Colonic mucosa (tissue), 4 donors: ENCODE measurements at regions not wholly inside any gene's neighbourhood (a gene's known extent, or its start where the extent isn't known, plus 50 kb on each side); places are given as distances from the start of the nearest gene placed in this dataset.

Source experiments
- DNase-seq: peaks from one replicate; pipeline ENCODE4 v3.0.0-alpha.2; 2020
- H3K27ac ChIP-seq: fragments of 200-600 bp; one replicate; pipeline ENCODE4 v1.8.0; 2021
- H3K27me3 ChIP-seq: fragments of 200-600 bp; one replicate; pipeline ENCODE4 v1.8.0; 2021
- H3K36me3 ChIP-seq: fragments of 200-600 bp; one replicate; pipeline ENCODE4 v1.8.0; 2021
- H3K4me1 ChIP-seq: fragments of 200-600 bp; one replicate; pipeline ENCODE4 v1.8.0; 2021; ENCODE audit warnings: mild to moderate bottlenecking
- H3K4me3 ChIP-seq: fragments of 200-600 bp; one replicate; pipeline ENCODE4 v1.8.0; 2021
- H3K9ac ChIP-seq, 2 donors: one replicate each; pipeline ENCODE4 v1.7.0; 2013; ENCODE audit warnings: control low read depth in 2 of 2, low read depth in 2 of 2, low read length in 2 of 2
- H3K9me3 ChIP-seq: fragments of 200-600 bp; one replicate; pipeline ENCODE4 v1.8.0; 2021
- intact Hi-C: fragments of 100-400 bp; cut with DNase I; formaldehyde crosslinking; loops from one replicate; pipeline ENCODE4 v1.14.1; 2022
- TF ChIP-seq, protein P1 (sequence below): fragments of 200-600 bp; IDR thresholded peaks from one replicate; pipeline ENCODE4 v1.8.0; 2022; ENCODE audit warnings: antibody characterized with exemption, mild to moderate bottlenecking
- donor health status: healthy.
- donor health status: DM: no; HTN: no; CAD: no.
- donor health status: DM: no; HTN: no; CAD: no.

DNA sequence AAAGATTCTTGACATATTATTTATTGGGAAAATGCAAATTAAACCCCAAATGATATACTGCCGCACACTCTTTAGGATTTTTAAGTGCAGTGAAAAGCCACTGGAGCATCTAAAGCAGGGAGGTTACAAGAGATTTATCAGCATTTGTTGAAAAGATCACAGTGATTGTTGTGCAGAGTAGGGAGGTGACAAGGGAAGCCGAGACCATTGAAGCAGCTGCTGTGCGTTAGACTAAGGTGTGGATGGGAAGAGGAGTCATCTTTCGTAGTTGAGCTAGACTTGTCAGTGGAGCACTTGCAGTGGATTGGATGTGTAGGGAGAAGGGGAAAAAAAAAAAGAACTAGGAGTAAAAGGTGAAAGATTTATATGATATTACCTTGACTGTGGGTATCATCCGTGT, 854.6 kb downstream of the NTRK3 start:
- DNase-seq, result no peak
- Histone ChIP-seq H3K9ac (no peak overlapping the region), H3K27ac (no peak overlapping the region), H3K9me3 (no peaks in the 10 kb centered on the region), H3K4me3 (no peak overlapping the region), H3K27me3 (no peaks in the 10 kb centered on the region), H3K4me1 (no peaks in the 10 kb centered on the region), H3K36me3 (no peaks in the 10 kb centered on the region)
- intact Hi-C loops, result no loop called here
- TF ChIP-seq, protein P1, sequence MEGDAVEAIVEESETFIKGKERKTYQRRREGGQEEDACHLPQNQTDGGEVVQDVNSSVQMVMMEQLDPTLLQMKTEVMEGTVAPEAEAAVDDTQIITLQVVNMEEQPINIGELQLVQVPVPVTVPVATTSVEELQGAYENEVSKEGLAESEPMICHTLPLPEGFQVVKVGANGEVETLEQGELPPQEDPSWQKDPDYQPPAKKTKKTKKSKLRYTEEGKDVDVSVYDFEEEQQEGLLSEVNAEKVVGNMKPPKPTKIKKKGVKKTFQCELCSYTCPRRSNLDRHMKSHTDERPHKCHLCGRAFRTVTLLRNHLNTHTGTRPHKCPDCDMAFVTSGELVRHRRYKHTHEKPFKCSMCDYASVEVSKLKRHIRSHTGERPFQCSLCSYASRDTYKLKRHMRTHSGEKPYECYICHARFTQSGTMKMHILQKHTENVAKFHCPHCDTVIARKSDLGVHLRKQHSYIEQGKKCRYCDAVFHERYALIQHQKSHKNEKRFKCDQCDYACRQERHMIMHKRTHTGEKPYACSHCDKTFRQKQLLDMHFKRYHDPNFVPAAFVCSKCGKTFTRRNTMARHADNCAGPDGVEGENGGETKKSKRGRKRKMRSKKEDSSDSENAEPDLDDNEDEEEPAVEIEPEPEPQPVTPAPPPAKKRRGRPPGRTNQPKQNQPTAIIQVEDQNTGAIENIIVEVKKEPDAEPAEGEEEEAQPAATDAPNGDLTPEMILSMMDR, result no peak

DNA sequence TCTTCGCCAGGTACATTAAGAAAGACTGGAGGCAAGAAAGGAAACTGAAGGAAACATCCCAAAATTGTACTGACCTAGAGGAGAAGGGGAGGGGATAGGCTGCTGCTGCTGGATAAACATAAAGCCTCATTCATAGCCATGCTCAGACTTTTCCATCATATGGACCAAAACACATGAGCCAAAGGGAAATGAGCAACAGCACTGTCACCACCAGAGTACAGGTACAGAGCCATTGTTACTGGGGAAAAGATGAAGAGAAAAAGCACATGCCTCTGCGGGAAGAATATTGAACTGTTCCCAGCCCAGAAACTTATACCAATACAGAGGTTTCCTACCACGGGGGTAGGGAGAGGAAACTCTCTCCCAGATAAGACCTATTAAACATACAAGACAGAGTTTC, 861.9 kb downstream of the NTRK3 start:
- no peaks in the 10 kb centered on the region for H3K4me1 ChIP-seq
- H3K9me3 ChIP-seq, result no peaks in the 10 kb centered on the region
- H3K9ac ChIP-seq, result no peak overlapping the region
- H3K4me3 ChIP-seq, result no peak overlapping the region
- intact Hi-C loops, result no loop called here
- no peak overlapping the region for H3K27ac ChIP-seq
- TF ChIP-seq, protein P1, result no peak
- no peaks in the 10 kb centered on the region for H3K27me3 ChIP-seq
- no peak for DNase-seq
- no peaks in the 10 kb centered on the region for H3K36me3 ChIP-seq

DNA sequence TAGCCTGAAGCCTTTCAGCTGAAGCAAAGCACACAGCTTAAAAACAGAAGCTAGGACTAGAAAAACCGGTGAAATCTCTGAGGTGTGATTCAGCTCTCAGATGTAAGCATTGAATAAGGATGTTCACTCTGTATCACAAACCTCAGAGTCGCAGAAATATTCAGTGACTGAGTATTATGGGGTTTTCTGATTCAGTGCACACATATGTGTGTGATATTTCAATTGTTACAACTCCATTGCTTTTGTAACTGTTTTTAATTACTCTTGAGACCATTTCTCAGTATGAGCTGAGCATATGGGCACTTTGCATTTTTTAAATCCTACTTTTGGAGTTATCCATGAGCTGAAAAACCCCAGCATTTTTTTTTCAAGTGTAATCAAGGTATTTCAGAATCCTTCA, 868.8 kb downstream of the NTRK3 start:
- intact Hi-C loops, result no loop called here
- H3K4me3 ChIP-seq, result no peak overlapping the region
- no peak overlapping the region for H3K9ac ChIP-seq
- H3K27ac ChIP-seq, result no peak overlapping the region
- no peaks in the 10 kb centered on the region for H3K27me3 ChIP-seq
- H3K4me1 ChIP-seq, result no peaks in the 10 kb centered on the region
- no peak for DNase-seq
- H3K36me3 ChIP-seq, result no peaks in the 10 kb centered on the region
- TF ChIP-seq, protein P1, result no peak
- H3K9me3 ChIP-seq, result no peaks in the 10 kb centered on the region

DNA sequence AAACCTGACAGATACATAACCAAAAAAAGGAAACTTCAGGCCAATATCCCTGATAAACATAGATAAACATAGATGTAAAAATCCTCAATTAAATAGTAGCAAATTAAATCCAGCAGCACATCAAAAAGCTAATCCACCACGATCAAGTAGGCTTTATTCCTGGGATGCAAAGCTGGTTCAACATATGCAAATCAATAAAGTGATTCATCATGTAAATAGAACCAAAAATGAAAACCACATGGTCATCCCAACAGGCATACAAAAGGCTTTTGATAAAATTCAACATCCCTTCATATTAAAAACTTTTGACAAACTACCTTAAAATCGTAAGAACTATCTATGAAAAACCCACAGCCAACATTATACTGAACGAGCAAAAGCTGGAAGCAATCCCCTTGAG, 882.2 kb downstream of the NTRK3 start:
- intact Hi-C loops, result no loop called here
- Histone ChIP-seq H3K4me1 (no peaks in the 10 kb centered on the region), H3K27me3 (no peaks in the 10 kb centered on the region), H3K9ac (no peak overlapping the region), H3K27ac (no peak overlapping the region), H3K4me3 (no peak overlapping the region), H3K36me3 (no peaks in the 10 kb centered on the region), H3K9me3 (no peaks in the 10 kb centered on the region)
- DNase-seq, result no peak
- TF ChIP-seq, protein P1, result no peak

DNA sequence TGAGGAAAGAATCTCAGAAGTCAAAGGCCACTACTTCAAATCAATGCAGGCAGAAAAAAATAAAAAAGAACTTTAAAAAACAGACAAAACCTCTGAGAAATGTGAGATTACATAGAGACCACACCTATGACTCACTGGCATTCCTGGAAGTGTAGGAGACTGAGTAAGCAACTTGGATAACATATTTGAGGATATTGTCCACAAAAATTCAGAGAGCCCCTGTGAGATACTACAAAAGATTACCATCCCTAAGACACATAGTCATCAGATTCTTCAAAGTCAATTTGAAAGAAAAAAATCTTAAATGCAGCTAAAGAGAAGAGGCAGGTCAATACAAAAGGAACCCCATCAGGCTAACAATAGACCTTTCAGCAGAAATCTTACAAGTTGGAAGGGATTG, 887.3 kb downstream of the NTRK3 start:
- Histone ChIP-seq H3K27me3 (no peaks in the 10 kb centered on the region), H3K27ac (no peak overlapping the region), H3K4me1 (no peaks in the 10 kb centered on the region), H3K9ac (no peak overlapping the region), H3K36me3 (no peaks in the 10 kb centered on the region), H3K4me3 (no peak overlapping the region), H3K9me3 (no peaks in the 10 kb centered on the region)
- DNase-seq, result no peak
- intact Hi-C loops, result no loop called here
- TF ChIP-seq, protein P1, result no peak

DNA sequence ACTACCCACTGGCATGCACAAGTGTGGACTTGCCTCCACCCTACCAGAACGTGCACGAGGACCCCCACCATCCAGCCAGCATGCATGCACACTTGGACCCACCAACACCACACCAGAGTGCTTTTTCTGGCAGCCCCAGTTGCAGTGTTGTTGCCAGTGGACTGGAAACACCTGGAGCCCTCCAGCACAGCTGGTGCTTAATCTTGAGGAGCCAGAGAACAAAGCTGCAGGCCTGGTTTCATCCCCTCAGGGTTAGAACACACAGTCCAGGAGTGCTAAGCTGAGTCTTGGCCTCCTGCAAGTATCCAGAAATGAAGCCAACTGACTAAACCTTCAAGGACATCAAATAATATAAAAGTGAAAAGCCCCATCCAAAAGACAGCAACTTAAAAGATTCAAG, 888.0 kb downstream of the NTRK3 start:
- Histone ChIP-seq H3K27me3 (no peaks in the 10 kb centered on the region), H3K27ac (no peak overlapping the region), H3K36me3 (no peaks in the 10 kb centered on the region), H3K4me3 (no peak overlapping the region), H3K4me1 (no peaks in the 10 kb centered on the region), H3K9me3 (no peaks in the 10 kb centered on the region), H3K9ac (no peak overlapping the region)
- intact Hi-C loops, result no loop called here
- TF ChIP-seq, protein P1, result no peak
- no peak for DNase-seq
